ENCODE measurements at regions not wholly inside any gene's neighbourhood (a gene's known extent, or its start where the extent isn't known, plus 50 kb on each side); places are given as distances from the start of the nearest gene placed in this dataset.
"Not testable (repeated sequence)": the region's sequence is repeated elsewhere in the genome, so short reads cannot be mapped to it uniquely, and the experiment has no call there.

DNA sequence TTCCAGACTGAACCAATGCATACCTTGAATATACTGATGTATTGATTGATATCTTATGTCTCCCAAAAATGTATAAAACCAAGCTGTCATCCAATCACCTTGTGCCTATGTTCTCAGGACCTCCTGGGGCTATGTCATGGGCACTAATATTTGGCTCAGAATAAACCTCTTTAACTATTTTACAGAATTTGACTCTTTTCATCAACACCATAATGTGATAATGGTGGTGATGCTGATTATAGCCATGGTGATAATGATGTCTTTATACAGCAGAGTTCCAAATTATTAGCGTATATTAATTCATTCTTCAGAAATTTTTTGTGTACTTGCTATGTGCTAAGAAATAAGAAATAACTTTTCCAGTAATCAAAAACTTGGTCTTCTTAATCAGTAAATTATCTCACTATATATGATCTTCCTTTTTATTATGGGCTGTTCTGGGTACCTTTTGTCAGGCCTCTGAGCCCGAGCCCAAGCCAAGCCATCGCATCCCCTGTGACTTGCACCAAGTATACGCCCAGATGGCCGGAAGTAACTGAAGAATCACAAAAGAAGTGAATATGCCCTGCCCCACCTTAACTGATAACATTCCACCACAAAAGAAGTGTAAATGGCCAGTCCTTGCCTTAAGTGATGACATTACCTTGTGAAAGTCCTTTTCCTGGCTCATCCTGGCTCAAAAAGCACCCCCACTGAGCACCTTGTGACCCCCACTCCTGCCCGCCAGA lies 496.2 kb upstream of the MMS22L start:
- DNase-seq (ENCODE audit: extremely low read depth in 1 of 2, low read depth in 1 of 2), result not testable (repeated sequence)

DNA sequence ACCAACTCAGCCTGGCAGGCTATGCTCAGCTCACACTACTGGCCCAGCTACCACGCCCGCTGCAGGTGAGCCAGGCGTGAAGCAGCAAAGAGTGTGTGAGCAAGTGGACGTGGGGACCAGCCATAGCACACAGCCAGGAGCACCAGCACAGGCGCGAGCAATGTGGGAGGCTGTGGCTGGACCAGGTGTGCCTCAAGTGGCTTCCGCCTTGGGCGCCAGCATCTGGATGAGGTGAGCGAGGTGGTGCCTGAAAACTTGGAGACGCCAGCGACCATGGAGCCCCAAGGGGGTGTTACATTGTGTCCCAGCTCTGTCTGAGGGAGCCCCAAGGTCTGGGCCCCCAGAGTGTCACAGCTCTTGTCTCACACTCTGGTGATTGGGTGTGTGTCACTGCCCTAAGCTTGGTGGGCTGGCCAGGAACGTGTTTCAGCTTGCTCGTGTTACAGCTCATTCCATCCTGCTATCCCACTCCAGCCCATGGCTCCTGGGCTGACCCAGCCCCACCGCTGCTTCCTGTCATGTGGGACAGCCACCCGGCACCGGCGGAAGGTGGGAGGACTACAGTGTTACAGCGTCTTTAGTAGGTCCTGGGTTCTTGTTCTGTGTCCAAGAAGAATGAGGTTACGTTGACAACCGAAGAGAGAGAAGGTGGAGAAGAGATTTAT lies 508.0 kb upstream of the MMS22L start:
- DNase-seq (ENCODE audit: extremely low read depth in 1 of 2, low read depth in 1 of 2), result no peak

- DNase-seq (ENCODE audit: extremely low read depth in 1 of 2, low read depth in 1 of 2), result no peak
These were observed 522.6 kb upstream of the MMS22L start for GRCh38 chr6:97805596-97805995.

GRCh38 chr6:97812940-97813339 lies 529.9 kb upstream of the MMS22L start:
- DNase-seq (ENCODE audit: extremely low read depth in 1 of 2, low read depth in 1 of 2), result no peak

DNA sequence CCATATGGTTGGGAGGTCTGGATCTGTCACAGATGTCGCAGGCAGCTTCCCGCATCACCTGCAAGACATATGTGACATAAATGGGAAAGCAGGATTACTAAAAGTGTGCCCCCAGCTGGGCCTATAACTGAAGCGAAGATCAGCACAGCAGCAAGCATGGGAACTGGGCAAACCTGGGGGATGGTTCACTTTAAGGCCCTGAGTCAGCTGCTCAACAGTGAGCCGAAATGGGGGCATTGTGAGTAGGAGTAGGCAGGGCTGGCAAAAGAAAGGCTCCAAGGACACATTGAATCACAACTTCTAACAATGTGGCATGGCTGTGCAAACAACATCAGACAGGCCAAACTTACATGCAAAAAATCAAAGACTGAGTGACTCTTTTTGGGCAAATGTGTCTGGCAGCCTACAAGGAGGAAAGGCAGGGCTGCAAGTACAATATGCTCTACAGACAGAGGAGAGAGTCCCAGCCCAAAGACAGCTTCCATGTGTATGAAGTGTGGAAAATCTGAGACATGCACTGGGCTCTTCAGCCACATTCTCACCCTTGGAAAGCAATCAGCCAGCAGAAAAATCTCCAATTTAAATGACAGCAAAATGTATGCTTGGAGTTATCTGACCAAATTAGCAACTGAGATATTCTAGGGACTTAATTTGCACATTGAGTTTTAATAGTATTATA lies 531.0 kb upstream of the MMS22L start:
- DNase-seq (ENCODE audit: extremely low read depth in 1 of 2, low read depth in 1 of 2), result no peak

DNA sequence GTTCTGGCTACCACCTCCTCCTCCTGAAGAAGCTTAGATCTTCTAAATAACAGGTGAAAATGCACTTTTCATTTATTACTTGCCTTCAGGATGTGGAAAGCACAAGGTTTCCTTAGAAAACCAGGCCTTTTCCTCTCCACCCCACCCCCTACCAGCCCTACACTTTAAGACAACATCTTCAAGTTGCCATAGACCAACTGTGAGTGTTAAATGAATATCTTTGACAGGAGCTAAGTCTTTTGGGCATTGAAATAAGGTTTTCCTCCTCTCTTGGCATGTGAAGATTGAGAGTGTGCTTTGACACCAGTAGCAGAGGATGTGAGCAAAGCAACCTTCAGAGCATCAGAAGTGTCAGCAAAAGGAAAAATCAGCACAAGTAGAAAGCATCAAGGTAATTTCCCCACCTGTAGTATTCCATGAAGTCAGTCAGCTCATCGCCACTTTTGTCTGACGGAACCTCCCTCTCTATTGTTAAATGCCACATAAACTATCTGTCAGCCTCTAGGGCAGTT lies 532.3 kb upstream of the MMS22L start:
- no peak for DNase-seq (ENCODE audit: extremely low read depth in 1 of 2, low read depth in 1 of 2)

- no peak for DNase-seq (ENCODE audit: extremely low read depth in 1 of 2, low read depth in 1 of 2)
These were observed 533.5 kb upstream of the MMS22L start for GRCh38 chr6:97816526-97816925.

- DNase-seq (ENCODE audit: extremely low read depth in 1 of 2, low read depth in 1 of 2), result no peak
These were observed 536.7 kb upstream of the MMS22L start for GRCh38 chr6:97819710-97820109.

GRCh38 chr6:97820400-97820799 lies 537.4 kb upstream of the MMS22L start:
- DNase-seq (ENCODE audit: extremely low read depth in 1 of 2, low read depth in 1 of 2), result no peak

DNA sequence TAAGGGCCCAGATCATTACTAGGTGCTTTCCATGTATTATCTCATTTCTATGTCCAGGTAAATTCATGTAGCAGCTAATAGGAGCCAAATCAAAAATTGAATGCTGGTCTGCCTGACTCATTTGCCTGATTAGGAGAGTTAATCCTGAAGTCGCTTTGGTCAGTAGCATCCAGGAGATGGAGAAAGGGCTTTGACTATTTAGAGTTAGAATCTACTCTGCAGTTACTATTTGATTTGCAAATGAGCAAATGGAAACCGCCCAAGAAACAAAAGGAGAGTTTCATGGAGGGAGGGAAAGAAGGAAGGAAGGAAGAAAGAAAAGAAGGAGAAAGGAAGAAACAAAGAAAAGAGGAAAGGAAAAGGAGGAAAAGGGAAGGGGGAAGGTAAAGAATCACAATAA lies 539.6 kb upstream of the MMS22L start:
- DNase-seq (ENCODE audit: extremely low read depth in 1 of 2, low read depth in 1 of 2), result no peak

DNA sequence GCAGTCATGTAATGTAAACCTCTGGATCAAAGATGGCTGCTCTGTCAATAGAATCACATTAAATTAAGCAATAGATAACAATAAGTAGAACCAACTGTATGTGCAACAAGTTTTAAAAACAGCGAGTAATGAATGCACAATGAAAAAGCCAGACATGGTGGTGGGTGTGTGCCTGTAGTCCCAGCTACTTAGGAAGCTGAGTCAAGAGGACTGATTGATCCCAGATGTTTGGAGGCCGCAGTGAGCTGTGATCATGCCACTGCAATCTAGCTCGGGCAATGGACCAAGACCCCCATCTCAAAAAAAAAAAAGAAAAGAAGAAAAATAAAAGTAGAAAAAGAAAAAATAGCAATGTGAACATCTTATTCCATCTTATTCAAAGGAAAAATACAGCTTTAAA lies 558.7 kb upstream of the MMS22L start:
- DNase-seq (ENCODE audit: extremely low read depth in 1 of 2, low read depth in 1 of 2), result no peak

DNA sequence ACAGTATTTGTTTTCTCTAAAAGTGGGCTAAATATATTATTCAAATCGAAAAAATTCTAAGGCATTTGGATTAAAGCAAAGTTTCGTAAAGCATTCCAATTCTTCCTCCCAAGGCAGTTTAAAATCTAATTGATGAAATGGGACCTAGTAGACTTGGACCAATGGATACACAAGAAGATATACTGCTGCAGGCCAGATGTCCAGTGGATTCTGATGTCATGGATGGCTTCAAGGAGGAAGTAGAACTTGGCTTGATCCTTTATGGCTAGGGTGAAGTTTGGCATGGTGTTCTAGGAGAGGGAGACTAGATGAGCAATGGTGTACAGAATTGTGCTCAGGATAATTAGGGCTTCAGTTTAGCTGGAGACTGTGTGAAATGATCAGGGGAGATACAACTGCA lies 559.5 kb upstream of the MMS22L start:
- DNase-seq (ENCODE audit: extremely low read depth in 1 of 2, low read depth in 1 of 2), result no peak

- DNase-seq (ENCODE audit: extremely low read depth in 1 of 2, low read depth in 1 of 2), result no peak
These were observed 566.4 kb upstream of the MMS22L start for GRCh38 chr6:97849390-97849789.

DNA sequence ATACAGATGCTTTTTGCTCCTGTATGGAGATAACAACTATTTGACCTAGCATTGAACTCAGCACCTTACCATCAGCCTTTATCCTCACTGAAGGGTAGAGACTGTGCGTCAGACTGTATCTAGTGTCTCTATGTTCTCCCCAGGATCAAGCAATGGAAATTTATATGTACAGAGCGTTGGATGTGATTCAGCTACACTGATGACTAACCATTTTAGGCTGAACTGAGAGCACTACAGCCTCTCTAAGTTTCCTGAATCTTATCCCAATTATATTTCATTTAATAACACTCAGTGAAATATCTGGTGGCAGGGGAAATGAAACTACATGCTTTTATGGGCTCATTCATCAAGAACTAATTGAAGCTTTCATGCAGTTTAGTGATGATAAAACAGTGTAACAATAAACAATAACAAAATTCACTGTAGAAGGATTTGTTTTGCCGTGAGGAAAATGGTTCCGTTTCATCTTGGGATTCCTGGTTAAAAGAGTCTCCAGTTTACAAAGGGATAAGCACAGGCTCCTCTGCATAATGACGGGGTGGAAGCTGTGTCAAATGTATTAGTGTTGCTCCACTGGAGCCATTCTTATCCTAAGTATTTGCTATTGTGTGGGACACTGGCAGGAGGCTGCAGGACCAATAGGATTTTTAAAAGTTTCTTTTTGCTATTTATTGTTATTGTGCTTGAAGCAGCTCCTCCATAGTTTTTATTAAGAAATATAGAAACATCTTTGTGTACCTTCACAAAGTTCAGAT lies 567.6 kb upstream of the MMS22L start:
- no peak for DNase-seq (ENCODE audit: extremely low read depth in 1 of 2, low read depth in 1 of 2)

- DNase-seq (ENCODE audit: extremely low read depth in 1 of 2, low read depth in 1 of 2), result no peak
These were observed 580.7 kb upstream of the MMS22L start for GRCh38 chr6:97863697-97864096.

DNA sequence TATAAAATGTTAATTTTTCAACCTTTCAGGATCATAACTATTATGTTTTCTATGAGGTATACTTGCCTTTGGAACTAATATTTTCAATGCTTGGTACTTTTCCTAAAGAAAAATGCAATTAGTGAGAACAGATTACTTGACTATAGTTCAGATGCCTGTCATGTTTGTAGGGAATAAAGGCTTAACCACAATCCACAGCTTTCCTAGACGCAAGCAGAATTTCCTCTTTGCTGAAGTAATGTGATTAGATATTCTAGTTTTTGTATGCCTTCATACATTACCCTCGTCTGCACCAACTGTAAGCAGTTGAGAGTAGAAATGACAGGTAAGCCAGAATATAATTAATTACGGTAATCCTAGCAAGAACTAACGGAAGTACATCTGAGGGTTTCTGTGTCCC lies 581.4 kb upstream of the MMS22L start:
- no peak for DNase-seq (ENCODE audit: extremely low read depth in 1 of 2, low read depth in 1 of 2)

DNA sequence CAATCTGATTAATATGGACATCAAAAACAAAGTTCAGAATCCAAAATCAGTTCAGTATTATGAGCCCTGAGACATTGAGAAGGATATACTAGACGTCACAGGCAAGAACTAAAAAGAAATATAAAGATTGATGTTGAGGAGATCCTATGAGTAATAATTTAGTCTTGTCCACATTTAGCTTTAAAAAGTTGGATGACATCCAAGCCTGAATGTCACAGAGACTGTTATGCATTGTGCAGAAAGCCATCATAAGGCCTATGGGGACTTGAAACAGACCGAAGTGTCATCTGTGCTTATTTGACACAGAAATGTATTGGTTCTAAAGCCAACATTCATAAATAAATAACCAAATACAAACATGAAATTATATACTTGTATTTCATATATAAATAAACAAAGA lies 581.8 kb upstream of the MMS22L start:
- DNase-seq (ENCODE audit: extremely low read depth in 1 of 2, low read depth in 1 of 2), result no peak

GRCh38 chr6:97865612-97866011 lies 582.6 kb upstream of the MMS22L start:
- DNase-seq (ENCODE audit: extremely low read depth in 1 of 2, low read depth in 1 of 2), result no peak

DNA sequence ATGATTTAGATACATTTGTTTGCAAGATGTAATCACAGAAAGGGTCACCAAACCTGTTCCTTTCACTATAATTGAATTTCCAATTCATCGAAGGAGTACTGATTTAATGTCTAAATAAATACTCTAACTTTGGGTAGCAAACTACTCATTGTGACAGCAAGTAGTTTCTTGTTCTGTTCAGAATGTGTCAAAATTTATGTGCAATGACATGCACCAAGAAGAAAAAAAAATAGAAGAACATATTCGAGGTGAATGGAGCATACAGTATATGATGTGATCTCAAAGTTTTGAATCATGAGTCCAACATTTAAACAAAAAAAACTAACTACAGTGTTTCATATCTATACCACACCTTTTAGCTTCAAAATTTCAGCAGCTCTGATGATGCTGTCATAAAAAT lies 583.6 kb upstream of the MMS22L start:
- no peak for DNase-seq (ENCODE audit: extremely low read depth in 1 of 2, low read depth in 1 of 2)

- no peak for DNase-seq (ENCODE audit: extremely low read depth in 1 of 2, low read depth in 1 of 2)
These were observed 584.2 kb upstream of the MMS22L start for GRCh38 chr6:97867177-97867576.

DNA sequence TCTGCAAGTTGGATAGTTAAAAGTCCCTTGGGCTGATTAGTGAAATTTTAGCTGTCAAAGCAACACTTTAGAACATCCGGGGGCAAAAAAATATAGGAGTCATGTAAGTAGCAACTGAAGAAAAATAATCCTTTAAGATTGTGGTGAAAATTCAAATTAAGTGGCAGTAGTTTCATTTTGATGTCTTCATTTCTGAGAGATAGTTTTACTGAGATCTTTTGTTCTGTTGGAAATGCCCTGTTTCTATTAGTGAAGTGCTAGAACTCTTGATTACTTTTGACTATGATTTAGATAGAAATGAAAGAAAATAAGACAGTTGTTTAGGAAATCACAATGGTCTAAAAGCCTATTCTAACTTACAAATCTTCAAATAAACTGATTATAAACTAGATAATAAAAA lies 587.3 kb upstream of the MMS22L start:
- no peak for DNase-seq (ENCODE audit: extremely low read depth in 1 of 2, low read depth in 1 of 2)
